Mammary epithelial cell (primary cell): ENCODE measurements at regions not wholly inside any gene's neighbourhood (a gene's known extent, or its start where the extent isn't known, plus 50 kb on each side); places are given as distances from the start of the nearest gene placed in this dataset.

Source experiments
- EZH2 ChIP-seq: IDR thresholded peaks from 2 replicates; pipeline ENCODE4 v1.6.1; 2012; ENCODE audit warnings: low read length, inconsistent platforms, borderline replicate concordance
- TF ChIP-seq, protein P1 (sequence below), 2 donors: IDR thresholded peaks in 1 of 2; conservative IDR thresholded peaks in 1 of 2; 2 replicates each; pipeline ENCODE4 v1.5.1; 2011 to 2012; ENCODE audit warnings: inconsistent platforms in 2 of 2, low read length in 2 of 2, mild to moderate bottlenecking in 2 of 2, control low read depth in 1 of 2, low read depth in 1 of 2; ENCODE audit not compliant: insufficient read depth in 1 of 2; ENCODE audit errors: extremely low read depth in 1 of 2

DNA sequence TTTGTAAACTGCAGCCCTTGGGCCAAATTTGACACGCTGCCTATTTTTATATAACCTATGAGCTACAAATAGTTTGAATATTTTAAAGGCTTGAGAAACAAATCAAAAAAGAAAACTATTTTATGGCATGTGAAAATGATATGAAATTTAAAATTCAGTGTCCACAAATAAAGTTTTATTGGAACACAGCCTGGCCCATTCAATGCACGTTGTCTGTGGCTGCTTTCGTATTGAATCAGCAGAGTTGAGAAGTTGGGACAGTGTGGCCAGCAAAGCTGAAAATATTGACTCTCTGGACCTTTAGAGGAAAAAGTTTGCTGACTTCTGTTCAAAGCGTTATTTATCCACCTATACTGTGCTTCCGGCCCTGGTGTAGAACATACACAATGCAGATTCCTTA is 654.2 kb downstream of the MED13L start:
- TF ChIP-seq, protein P1, sequence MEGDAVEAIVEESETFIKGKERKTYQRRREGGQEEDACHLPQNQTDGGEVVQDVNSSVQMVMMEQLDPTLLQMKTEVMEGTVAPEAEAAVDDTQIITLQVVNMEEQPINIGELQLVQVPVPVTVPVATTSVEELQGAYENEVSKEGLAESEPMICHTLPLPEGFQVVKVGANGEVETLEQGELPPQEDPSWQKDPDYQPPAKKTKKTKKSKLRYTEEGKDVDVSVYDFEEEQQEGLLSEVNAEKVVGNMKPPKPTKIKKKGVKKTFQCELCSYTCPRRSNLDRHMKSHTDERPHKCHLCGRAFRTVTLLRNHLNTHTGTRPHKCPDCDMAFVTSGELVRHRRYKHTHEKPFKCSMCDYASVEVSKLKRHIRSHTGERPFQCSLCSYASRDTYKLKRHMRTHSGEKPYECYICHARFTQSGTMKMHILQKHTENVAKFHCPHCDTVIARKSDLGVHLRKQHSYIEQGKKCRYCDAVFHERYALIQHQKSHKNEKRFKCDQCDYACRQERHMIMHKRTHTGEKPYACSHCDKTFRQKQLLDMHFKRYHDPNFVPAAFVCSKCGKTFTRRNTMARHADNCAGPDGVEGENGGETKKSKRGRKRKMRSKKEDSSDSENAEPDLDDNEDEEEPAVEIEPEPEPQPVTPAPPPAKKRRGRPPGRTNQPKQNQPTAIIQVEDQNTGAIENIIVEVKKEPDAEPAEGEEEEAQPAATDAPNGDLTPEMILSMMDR (conservative IDR thresholded peaks at IDR 0.05 in 1 of 2, IDR thresholded peaks at IDR 0.05 in 1 of 2; ENCODE audit: extremely low read depth in 1 of 2, insufficient read depth in 1 of 2, low read depth in 1 of 2, low read length in 2 of 2), result no peak
- TF ChIP-seq EZH2, result no peak
